NCI-H510A treated with DMSO at 0.1 percent for 48 hours (cell line): ENCODE measurements at regions not wholly inside any gene's neighbourhood (a gene's known extent, or its start where the extent isn't known, plus 50 kb on each side); places are given as distances from the start of the nearest gene placed in this dataset.
A peak's percentile ranks its signal among the peaks of the same experiment; 100 is the strongest.

Source experiments
- DNase-seq: peaks from one replicate; lab custom pipeline; 2025; lab: John Stamatoyannopoulos, UW

DNA sequence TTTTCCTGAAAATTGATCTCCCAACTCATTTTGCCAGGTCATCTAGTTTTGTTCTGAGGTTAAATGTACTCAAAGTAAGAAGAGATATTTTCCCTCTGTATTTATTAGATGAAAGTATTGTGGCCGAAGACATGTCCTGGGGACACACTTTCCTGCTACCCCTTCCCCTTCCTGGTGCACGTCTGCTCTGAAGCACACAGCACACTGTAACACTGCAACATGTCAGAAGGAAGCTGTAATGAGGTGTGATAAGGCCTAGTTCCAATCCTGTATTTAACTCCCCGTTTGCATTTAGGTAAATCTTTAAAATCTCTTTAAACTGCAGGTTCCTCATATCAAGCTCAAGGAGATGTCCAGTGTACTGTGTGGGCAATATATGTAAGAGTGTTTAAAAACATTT lies 99.4 kb downstream of the HDGFL1 start:
- DNase-seq = no peak

- DNase-seq = no peak
Measured at GRCh38 chr6:22670605-22671004, 101.2 kb downstream of the HDGFL1 start.

DNA sequence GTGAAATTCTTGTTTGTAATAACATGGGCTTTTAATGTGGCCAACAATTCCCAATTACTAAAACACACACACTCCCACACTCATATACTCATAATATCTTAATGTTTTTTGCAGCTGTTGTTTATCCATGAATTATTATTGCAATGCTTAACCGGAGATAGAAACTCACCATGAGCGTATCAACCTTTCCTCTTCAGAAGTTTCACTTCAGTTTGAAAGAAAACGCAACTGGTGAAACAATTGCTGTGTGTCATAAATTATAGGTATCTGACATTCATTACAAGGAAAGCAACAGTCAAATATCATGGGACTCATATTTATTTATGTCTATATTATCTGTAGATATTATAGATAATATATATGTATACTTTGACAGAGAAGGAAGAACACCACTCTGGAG lies 104.1 kb downstream of the HDGFL1 start:
- no peak for DNase-seq

DNA sequence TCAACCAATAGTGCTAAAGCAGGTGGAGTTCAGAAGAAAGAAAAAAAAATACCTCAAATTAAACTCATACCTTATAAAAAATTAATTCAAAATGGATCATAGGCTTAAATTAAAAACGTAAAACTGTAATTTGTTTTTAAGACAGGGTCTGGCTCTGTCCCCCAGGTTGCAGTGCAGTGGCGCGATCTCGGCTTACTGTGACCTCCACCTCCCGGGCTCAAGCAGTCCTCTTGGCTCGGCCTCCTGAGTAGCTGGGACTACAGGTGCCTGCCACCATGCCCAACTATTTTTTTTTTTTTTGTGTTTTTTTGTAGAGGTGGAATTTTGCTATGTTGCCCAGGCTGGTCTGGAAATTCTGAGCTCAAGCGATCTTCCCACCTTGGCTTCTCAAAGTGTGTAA lies 111.6 kb downstream of the HDGFL1 start:
- DNase-seq = no peak

GRCh38 chr6:22681761-22682160 lies 112.4 kb downstream of the HDGFL1 start:
- DNase-seq = peak; percentile 20

GRCh38 chr6:22682979-22683378 lies 113.6 kb downstream of the HDGFL1 start:
- DNase-seq = peak; percentile 47

DNA sequence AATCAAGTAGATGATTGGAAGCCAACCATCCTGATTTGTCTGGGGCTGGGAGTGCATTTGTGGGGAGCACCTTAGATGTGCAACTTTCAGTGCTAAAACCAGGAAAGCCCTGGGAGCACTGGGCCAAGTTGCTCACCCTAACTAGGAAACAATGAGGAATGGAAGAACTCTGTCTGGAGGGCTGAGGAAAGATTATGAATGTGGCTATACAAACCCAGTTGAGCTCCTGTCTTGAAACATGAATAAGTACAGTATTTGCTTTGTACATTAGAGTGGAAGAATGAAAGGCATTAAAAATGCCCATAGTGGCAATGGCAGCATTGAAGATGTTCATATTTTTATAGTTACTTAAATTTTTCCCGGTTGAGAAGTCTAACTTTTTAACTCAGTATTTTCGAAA lies 121.1 kb downstream of the HDGFL1 start:
- DNase-seq = no peak

DNA sequence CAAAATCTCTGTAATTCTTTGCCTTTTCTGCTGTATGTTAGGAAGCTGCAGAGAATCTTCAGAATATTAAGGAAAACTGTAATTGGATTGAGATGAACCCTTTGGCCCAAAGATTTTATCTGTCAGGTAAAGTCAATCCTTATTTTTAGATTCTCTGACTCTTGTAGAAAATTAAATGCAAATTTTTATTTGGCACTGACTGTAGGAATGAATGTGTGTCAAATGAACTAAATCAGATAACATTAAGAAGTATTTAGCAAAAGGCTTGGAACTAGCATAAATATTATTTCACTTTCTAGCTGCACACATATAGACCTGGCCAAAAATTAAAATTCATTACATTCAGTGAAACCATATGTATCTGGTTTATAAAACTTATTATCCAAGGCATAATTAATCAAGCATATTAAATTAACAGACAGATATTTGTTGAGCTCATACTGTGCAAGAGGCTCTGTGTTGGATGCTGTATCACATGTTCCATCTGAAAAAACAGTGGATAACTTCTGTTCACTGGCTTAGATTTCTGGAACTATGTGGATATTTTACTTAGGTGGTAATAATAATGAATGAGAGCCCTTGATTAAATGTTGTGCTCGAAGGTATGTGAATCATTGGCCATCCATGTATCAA lies 124.8 kb downstream of the HDGFL1 start:
- DNase-seq = no peak

DNA sequence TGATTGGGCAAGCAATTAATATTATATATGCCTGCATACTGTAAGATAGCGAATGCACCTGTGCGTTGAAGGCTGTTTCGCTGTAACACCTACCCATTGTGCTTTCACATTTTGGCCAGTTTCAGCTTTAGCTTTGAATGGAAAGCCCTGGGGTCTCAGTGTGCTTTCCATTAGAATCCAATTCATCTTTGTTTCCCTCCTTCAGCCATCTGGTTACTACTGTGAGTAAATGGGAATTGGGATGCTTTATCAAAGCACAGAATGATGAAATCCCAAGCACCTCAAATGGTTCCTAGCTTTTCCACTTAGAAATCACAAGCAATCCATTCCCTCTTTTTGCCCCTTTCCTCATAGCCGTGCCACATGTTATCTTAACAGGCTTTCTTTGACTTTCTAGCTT lies 127.1 kb downstream of the HDGFL1 start:
- DNase-seq = no peak

- DNase-seq = no peak
Measured at GRCh38 chr6:22697306-22697705, 127.9 kb downstream of the HDGFL1 start.

GRCh38 chr6:22699151-22699550 lies 129.8 kb downstream of the HDGFL1 start:
- DNase-seq = no peak

- no peak for DNase-seq
Measured at GRCh38 chr6:22706651-22707050, 137.3 kb downstream of the HDGFL1 start.

DNA sequence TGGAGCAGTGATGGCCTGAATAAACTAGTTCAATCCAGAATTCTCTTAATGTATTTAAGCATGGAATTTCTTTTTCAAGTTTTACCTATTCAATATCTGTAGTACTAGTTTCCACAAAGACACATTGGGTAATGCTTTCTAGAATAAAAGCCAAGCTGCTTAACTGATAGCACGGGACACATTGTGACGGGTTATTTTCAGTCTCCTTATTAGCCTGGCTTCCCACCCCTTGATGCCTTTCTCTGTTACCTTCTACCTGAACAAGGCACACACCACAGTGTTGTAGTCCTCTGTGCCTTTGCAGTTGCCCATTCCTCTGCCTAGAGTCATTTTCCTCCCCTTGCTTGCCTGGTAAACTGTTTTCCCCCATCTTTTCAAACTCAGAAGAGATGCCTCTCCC lies 139.1 kb downstream of the HDGFL1 start:
- no peak for DNase-seq

DNA sequence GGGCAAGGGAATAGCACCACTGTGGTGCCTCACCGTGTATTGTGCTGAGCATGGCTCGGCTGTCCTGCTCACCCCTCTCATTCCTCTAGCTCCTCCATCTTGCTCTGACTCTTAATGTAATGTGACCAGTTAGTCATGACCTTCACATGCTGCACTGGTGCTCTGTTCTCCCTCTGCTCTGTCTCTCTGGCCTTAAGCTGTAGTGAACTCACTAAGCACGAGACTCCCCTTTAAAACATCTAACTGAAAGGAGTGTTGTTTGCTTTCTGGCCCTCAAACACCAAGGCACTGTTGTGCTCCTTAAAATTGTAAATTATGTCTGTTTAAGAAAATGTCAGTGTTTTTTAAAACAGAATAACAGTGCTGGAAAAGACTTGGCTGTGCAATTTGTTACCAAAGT lies 140.4 kb downstream of the HDGFL1 start:
- DNase-seq = no peak

- DNase-seq = no peak
Measured at GRCh38 chr6:22716721-22717120, 147.4 kb downstream of the HDGFL1 start.

- DNase-seq = peak; percentile 88
Measured at GRCh38 chr6:22717915-22718314, 148.5 kb downstream of the HDGFL1 start.

DNA sequence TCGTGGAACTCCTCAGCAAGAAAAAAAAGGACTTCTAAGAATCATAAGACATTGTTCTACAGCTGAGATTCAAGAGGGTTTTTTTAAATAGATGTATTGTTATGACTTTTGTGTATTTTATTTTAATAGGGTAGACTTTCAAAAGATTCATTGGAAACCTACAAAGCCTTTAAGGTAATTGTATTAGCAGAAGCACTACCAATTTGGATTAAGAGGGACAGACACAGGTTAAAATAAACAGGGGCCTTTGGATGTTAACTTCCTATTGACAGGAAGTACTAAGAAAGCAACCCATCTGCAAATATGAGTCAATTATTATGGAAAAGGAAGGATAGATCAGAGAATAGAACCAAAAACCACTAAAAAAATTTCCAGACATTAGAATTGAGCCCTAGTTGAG lies 153.5 kb downstream of the HDGFL1 start:
- DNase-seq = no peak

DNA sequence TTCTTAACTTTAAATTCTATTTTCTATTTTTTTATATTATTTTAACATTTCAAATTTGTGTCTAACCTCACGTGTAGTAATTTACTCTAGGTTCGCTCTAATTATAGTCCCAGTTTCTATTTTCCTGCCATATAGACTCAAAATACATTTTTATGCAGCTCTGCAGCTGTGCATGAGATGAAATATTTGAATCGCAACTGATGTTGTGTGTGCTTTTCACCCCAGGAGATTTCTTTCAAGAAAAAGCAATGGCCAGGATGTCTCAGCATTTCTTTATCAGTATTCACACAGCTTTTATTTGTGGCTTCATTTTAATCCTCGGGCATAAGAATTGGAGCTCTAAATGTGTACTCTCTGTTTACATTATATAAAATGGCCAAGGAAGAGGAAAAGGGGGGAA lies 157.6 kb downstream of the HDGFL1 start:
- DNase-seq = no peak

DNA sequence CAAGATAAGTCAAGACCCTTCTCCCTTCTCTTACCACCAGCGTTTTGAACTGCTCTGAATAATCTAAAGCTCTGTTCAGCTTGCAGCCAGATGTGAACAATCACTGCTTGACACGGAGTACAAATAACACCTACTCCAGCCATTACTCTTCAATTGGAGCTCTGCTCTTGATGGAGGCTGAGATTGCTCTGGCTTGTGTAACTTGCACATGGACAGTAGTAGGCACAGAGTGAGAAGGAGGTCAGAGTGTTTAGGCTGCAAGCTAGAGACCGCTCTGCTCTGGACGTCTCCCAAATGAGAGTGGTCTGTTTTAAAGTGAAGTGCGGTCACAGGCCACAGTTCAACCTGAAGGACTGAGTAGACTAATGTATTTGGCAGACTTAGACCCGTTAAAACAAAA lies 158.3 kb downstream of the HDGFL1 start:
- DNase-seq = no peak

- no peak for DNase-seq
Measured at GRCh38 chr6:22732176-22732970, 163.0 kb downstream of the HDGFL1 start.

GRCh38 chr6:22736740-22737139 lies 167.4 kb downstream of the HDGFL1 start:
- DNase-seq = no peak

GRCh38 chr6:22737331-22737730 lies 168.0 kb downstream of the HDGFL1 start:
- DNase-seq = peak; percentile 34

GRCh38 chr6:22738194-22738593 lies 168.8 kb downstream of the HDGFL1 start:
- no peak for DNase-seq

DNA sequence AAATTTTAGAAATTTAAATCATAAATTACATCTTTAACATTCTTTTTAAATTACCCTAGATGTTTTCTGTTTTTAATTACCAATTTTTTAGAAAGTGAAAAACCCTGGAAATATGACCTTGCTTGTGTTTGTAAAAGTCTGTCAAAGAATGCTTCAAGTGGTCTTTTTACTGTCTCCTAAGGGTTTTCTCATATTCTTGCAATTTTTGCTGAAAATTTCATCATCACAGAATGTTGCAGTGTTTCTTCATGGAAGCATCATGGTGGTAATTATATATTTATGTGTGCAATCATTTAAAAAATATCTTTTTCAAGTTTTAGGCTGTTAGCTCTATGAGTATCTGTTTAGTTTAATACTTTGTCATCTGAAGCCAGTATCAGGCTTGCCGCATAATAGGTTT lies 178.2 kb downstream of the HDGFL1 start:
- DNase-seq = no peak
